HG03060 (cell line): ENCODE measurements at regions not wholly inside any gene's neighbourhood (a gene's known extent, or its start where the extent isn't known, plus 50 kb on each side); places are given as distances from the start of the nearest gene placed in this dataset.

Experiments
- ATAC-seq: cut with Tn5 transposase; IDR thresholded peaks from one replicate; pipeline ENCODE4 v1.9.1; 2021; ENCODE audit warnings: low read depth, moderate number of reproducible peaks; ENCODE audit not compliant: unreplicated experiment

DNA sequence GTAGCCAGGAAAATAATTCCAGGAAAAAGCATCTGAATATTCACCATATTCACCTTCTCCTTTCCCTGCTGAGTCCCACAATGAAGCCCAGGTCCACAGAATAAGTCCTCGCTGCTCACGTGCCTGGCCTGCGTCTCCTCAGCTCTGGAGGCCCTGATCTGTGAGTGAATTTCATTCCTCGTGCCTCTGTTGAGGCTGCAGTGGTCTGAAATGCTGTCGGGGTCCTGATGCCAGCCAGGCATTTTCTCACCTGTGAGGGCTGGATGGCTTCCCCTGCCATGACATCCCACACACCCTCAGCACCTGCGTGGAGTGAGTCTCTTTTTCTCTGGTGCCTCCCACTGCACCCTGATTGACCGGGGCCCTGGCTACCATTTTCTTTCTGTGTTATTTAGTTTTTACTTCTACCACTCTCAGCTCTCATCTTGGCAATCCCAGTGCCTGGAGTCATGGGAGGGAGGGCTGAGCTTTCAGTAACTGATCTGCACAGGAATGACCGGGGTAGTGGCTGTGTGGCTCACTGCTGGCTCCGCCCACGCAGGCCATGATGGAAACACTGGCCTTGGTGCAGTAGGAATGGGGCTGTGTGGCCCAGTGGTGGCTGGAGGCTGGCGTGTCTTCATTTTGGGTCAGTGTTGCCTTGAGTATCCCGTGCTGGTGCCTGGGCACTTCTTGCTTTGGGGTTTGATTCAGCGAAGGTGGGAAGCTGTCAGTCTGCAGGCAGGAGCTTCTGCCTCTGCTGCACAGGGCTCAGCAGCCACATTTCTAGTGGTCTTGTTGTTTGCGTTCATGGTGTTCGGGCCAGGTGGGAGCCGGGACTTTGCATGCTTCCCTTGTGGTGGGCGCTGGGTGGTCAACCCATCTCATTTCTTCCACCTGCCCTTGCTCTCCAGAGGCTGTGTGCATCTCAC is 807.2 kb downstream of the TBC1D22A start:
- ATAC-seq, result no peak

DNA sequence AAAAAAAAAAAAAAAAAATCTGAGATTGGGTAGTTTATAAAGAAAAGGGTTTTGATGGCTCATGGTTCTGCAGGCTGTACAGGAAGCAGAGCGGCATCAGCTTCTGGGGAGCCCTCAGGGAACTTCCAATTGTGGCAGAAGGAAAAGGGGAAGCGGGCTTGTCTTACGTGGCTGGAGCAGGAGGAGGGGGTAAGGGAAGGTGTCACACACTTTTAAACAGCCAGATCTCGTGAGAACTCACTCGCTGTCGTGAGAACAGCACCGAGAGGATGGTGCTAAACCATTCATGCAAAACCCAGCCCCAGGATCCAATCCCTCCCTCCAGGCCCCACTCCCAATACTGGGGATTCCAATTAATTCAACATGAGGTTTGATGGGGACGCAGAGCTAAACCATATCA is 806.2 kb downstream of the TBC1D22A start:
- ATAC-seq, result no peak

DNA sequence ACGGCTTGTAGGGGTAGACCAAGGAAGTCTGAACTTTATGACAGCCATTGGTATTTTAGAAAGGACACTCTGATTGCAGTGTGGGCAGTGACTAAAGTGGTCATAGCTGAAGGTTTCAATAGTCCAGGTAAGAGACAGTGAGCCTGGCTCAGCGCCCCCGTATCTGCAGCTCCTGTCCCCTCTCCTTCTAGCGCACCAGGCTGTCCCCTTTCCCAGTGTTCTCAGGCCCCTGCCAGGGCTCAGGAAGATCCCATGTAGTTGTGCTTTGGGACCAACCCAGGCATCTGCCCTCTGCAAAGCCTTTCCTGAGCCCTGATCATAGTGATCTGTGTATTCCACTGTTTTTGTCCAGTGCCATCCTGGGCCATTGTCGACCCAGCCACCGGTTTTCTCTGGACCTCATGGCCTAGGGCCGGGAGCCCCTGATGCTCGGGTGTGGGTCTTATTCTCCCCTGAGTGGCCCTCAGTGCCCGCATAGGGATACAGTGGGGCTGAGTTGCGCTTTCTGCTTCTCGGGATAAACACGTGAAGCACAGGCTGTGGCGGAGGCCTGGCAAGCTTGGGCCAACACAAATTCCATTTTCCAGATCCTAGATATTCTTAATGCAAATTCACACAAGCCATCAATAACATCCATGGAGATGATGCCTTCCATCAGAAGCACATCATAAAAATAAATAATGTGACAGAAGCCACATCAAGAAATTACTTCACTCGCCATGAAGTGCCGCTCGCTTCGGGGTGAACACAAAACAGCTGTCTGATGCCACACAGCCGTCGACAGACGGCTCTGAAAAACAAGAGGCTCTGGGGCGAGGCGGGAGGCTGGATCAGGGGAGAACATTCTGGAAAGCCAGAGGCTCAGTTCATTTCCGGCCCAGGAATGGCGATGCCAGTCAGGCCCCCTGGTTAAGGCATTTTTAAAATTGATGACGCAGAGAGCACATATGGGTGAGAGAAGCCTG is 805.0 kb downstream of the TBC1D22A start:
- no peak for ATAC-seq

DNA sequence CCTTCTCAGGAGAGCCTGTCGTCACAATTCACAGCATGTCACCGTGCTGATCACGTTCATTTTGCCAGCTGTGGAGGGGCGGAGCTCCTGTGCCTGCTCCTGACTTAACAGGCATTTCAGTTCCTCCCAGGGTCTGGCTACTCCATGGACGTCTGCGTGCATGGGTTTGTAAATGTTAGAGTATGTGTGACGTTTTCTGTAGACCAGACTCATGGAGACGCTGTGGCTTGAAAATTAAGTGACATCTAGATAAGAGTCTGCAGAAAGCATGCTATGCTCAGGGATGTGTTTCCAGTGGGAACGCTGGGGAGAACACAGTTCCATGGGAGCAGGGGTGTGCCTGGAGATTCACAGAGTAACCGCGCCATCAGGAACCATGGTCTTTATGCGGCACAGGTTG is 804.0 kb downstream of the TBC1D22A start:
- ATAC-seq, result no peak

GRCh38 chr22:47565607-47566006 is 803.2 kb downstream of the TBC1D22A start:
- ATAC-seq, result no peak

DNA sequence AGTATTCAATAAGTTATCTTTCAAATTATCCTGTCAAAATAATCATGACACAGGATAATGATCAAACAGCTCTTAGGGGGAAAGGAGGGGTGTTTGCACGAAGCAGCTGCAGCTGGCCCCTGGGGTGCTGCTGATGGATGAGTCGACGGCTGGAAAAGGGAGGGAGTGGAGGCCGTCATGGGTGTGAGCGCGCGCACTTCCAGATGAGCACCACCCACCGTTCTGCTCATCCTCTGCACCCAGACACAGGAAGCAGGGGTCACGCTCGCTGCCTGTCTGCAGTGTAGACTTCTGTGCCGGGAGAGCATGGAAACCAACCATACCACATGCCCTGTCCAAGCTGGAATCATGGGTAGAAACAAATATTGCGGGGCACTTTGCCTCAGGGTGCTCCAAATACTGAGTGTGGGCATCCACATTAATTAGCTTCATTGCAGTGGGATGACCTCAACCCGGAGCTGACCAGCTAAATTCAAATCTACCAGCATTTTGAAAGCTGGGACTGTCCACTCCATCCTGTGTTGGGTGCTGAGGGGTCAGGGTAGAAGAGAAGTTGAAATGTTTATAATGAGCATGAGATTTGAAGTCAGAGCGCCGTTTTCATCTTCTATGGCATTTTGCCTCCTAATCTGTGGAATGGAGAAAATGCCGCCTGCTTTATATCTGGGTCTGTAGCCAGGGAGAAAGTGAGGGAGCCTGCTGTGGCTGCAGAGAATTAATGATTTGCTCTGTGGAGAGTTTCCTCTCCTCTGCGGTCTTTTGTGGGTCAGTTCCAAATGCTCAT is 802.4 kb downstream of the TBC1D22A start:
- ATAC-seq, result no peak

DNA sequence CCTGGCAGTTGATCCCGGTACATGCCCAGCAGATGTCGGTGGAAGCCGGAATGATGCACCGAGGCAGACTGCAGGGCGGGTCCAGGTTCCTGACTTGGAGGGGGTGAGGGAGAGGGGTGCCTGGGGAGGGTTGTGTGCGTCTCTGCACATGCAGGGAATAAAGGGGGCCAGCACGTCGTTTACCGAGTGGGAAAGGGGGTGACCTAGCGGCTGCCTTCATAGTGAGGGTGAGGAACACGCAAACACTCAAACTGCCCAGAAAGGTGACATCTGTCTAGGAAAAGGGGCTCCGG is 801.7 kb downstream of the TBC1D22A start:
- ATAC-seq, result no peak

- no peak for ATAC-seq
Measured at GRCh38 chr22:47563406-47564157, 801.1 kb downstream of the TBC1D22A start.

DNA sequence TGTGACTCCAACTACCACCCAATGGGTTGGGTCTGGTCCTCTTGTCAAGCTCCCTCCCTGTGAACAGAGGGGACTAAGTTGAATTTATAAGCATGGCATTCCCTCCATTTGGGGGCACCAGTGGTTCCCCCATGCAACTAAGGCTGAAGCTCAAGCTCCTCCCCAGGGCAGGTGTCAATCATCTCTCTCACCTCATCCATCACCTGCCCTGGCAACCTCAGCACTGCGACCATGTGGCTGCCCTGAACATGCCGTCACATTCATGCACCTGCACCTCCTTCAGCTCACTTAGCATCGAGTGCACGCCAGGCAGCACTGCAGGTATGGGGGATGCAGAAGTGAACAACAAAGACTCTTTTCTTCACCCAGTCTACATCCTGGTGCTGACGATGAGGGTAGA is 799.3 kb downstream of the TBC1D22A start:
- no peak for ATAC-seq

- no peak for ATAC-seq
Measured at GRCh38 chr22:47561115-47561675, 798.7 kb downstream of the TBC1D22A start.

DNA sequence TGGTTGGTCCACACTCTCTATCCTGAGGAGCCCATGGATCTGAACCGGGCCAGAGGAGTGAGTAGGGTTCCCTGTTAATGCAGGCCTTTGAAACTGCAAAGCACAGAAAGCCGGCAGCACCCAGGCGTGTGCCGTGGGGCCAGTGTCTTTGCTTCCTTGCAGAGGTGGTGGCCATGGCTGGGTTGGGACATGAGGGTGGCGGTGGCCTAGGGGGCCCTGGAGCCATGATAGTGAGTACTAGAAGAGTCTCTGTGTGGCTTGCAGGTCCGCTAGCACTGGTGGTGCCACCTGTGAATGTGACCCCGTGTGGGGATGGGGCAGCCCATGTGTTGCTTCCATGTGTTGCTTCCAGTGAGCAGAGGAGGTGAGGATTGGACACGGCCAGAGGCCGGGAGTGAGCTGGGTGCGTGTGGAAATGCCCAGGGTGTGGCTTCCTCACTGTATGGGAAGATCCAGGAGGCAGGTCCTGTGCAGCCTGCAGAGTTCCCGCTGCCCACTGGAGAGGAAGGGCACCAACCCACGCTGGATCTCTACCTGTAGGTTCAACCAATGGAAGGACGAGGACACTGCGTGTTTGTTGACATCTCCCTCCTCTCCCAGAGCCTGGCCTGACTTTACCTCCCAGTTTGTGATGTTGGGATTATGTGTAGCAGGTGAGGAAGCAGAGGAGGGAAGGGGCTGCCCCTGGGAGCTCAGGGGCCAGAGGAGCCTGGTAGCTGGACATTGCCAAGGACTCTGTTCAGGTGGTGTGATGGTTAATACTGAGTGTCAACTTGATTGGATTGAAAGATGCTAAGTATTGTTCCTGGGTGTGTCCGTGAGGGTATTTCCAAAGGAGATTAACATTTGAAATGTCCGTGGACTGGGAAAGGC is 796.6 kb downstream of the TBC1D22A start:
- no peak for ATAC-seq

GRCh38 chr22:47556473-47556872 is 794.0 kb downstream of the TBC1D22A start:
- ATAC-seq, result no peak

DNA sequence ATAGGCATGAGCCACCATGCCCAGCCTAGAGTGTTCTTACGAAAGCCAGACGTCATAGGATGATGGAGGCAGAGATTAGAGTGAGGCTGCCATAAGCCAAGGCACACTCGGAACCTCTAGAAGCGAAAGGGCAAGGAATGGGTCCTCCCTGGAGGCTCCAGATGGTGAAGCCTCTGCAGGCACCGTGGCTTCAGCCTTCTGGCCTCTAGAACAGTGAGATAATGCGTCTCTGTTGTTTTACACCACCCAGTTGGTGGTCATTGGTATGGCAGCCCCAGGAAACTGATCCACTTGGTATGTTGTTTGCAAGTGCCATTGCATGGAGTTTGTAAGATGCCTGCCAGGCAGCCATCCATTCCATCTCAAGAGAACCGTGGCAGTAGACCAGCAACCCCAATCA is 791.0 kb downstream of the TBC1D22A start:
- no peak for ATAC-seq

DNA sequence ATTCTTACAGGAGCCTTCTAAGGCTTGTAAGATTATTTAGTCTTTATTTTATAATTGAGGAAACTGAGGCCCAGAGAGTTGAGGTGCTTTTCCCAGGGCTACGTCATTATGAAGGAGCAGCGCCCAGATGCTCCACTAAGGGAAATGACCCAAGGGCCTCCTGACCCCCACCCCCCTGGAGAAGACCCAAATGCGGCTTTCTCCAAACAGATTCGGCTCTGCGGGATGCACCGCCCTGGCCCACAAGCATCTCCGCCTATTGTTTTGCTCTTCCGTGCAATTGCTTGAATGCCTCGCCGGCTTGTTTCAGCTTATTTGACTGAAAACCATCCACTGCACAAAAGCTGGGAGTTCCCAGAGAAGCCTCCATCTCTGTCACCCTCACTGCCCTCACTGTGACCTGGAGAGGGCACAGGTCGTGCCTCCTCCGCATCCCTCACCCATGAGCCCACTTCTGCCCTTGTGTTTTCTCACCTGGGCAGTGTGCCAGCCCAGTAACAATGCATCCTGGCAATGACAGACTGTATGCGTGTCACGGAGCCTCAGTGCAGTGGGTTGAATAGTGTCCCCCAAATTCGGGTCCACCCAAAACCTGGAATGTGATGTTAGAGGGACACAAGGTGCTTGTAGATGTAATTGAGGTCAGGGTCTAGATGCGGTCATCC is 790.2 kb downstream of the TBC1D22A start:
- no peak for ATAC-seq

- no peak for ATAC-seq
Measured at GRCh38 chr22:47552024-47552423, 789.6 kb downstream of the TBC1D22A start.

GRCh38 chr22:47551431-47551775 is 789.0 kb downstream of the TBC1D22A start:
- ATAC-seq, result no peak

GRCh38 chr22:47550524-47551430 is 788.3 kb downstream of the TBC1D22A start:
- ATAC-seq, result no peak
